Kidney glomerular epithelial cell (primary cell): ENCODE measurements at regions not wholly inside any gene's neighbourhood (a gene's known extent, or its start where the extent isn't known, plus 50 kb on each side); places are given as distances from the start of the nearest gene placed in this dataset.

Experiments
- DNase-seq: peaks from one replicate; lab custom pipeline; 2025; lab: John Stamatoyannopoulos, UW

GRCh38 chr13:73704587-73704986, 429.6 kb downstream of the KLF12 start:
- no peak for DNase-seq

GRCh38 chr13:73703606-73704005, 430.6 kb downstream of the KLF12 start:
- DNase-seq = no peak

GRCh38 chr13:73702419-73703071, 431.7 kb downstream of the KLF12 start:
- DNase-seq = no peak

GRCh38 chr13:73701160-73701559, 433.0 kb downstream of the KLF12 start:
- no peak for DNase-seq

- no peak for DNase-seq
These were observed 435.3 kb downstream of the KLF12 start for GRCh38 chr13:73698859-73699258.

- no peak for DNase-seq
These were observed 437.0 kb downstream of the KLF12 start for GRCh38 chr13:73697166-73697565.

- no peak for DNase-seq
These were observed 437.5 kb downstream of the KLF12 start for GRCh38 chr13:73696713-73697112.

GRCh38 chr13:73696271-73696670, 437.9 kb downstream of the KLF12 start:
- no peak for DNase-seq

- no peak for DNase-seq
These were observed 438.9 kb downstream of the KLF12 start for GRCh38 chr13:73695325-73695724.

GRCh38 chr13:73693215-73693614, 441.0 kb downstream of the KLF12 start:
- DNase-seq = no peak

GRCh38 chr13:73691891-73692290, 442.3 kb downstream of the KLF12 start:
- DNase-seq = no peak

GRCh38 chr13:73687929-73688328, 446.3 kb downstream of the KLF12 start:
- DNase-seq = no peak

- no peak for DNase-seq
These were observed 447.1 kb downstream of the KLF12 start for GRCh38 chr13:73687087-73687486.

- no peak for DNase-seq
These were observed 449.5 kb downstream of the KLF12 start for GRCh38 chr13:73684750-73685149.

- DNase-seq = no peak
These were observed 449.9 kb downstream of the KLF12 start for GRCh38 chr13:73684286-73684685.

GRCh38 chr13:73683746-73684145, 450.5 kb downstream of the KLF12 start:
- no peak for DNase-seq

- DNase-seq = no peak
These were observed 452.4 kb downstream of the KLF12 start for GRCh38 chr13:73681779-73682178.

GRCh38 chr13:73681015-73681414, 453.2 kb downstream of the KLF12 start:
- DNase-seq = no peak

- no peak for DNase-seq
These were observed 457.1 kb downstream of the KLF12 start for GRCh38 chr13:73677048-73677601.

- DNase-seq = no peak
These were observed 457.6 kb downstream of the KLF12 start for GRCh38 chr13:73676550-73677047.

- no peak for DNase-seq
These were observed 458.4 kb downstream of the KLF12 start for GRCh38 chr13:73675821-73676220.

- DNase-seq = no peak
These were observed 459.6 kb downstream of the KLF12 start for GRCh38 chr13:73674570-73674969.

GRCh38 chr13:73673931-73674330, 460.3 kb downstream of the KLF12 start:
- no peak for DNase-seq

- peak; percentile 55 for DNase-seq
These were observed 461.7 kb downstream of the KLF12 start for GRCh38 chr13:73672492-73672891.
